Forelimb muscle (tissue), 1 donor: ENCODE measurements at regions not wholly inside any gene's neighbourhood (a gene's known extent, or its start where the extent isn't known, plus 50 kb on each side); places are given as distances from the start of the nearest gene placed in this dataset.
"Not testable (repeated sequence)": the region's sequence is repeated elsewhere in the genome, so short reads cannot be mapped to it uniquely, and the experiment has no call there.

Experiments used
- DNase-seq: peaks from one replicate; pipeline ENCODE4 v3.0.0-alpha.2; 2013; ENCODE audit warnings: low read depth

GRCh38 chr16:65771707-65772106 is 594.8 kb upstream of the CDH5 start:
- DNase-seq, result no peak

- DNase-seq, result no peak
Measured at GRCh38 chr16:65770752-65771151, 595.7 kb upstream of the CDH5 start.

GRCh38 chr16:65769776-65770438 is 596.6 kb upstream of the CDH5 start:
- DNase-seq, result no peak

GRCh38 chr16:65769055-65769465 is 597.4 kb upstream of the CDH5 start:
- DNase-seq, result no peak

- DNase-seq, result no peak
Measured at GRCh38 chr16:65767125-65767524, 599.4 kb upstream of the CDH5 start.

- DNase-seq, result no peak
Measured at GRCh38 chr16:65763640-65764305, 602.7 kb upstream of the CDH5 start.

GRCh38 chr16:65760874-65761273 is 605.6 kb upstream of the CDH5 start:
- no peak for DNase-seq

GRCh38 chr16:65758620-65759019 is 607.9 kb upstream of the CDH5 start:
- DNase-seq, result no peak

- DNase-seq, result no peak
Measured at GRCh38 chr16:65757064-65757463, 609.4 kb upstream of the CDH5 start.

GRCh38 chr16:65756163-65756562 is 610.3 kb upstream of the CDH5 start:
- DNase-seq, result no peak

GRCh38 chr16:65754820-65755691 is 611.4 kb upstream of the CDH5 start:
- no peak for DNase-seq

GRCh38 chr16:65752522-65752844 is 614.0 kb upstream of the CDH5 start:
- DNase-seq, result no peak

GRCh38 chr16:65751622-65752521 is 614.6 kb upstream of the CDH5 start:
- no peak for DNase-seq

GRCh38 chr16:65749506-65749905 is 617.0 kb upstream of the CDH5 start:
- no peak for DNase-seq

GRCh38 chr16:65746941-65747340 is 619.5 kb upstream of the CDH5 start:
- no peak for DNase-seq

GRCh38 chr16:65745201-65745708 is 621.2 kb upstream of the CDH5 start:
- no peak for DNase-seq

GRCh38 chr16:65744401-65744800 is 622.1 kb upstream of the CDH5 start:
- no peak for DNase-seq

GRCh38 chr16:65743558-65743957 is 621.7 kb upstream of the CDH11 start:
- no peak for DNase-seq

GRCh38 chr16:65740711-65741110 is 618.8 kb upstream of the CDH11 start:
- DNase-seq, result no peak

GRCh38 chr16:65739518-65739917 is 617.7 kb upstream of the CDH11 start:
- DNase-seq, result no peak

GRCh38 chr16:65737831-65738230 is 616.0 kb upstream of the CDH11 start:
- DNase-seq, result no peak

GRCh38 chr16:65735615-65736014 is 613.8 kb upstream of the CDH11 start:
- not testable (repeated sequence) for DNase-seq
